Activated CD8-positive, alpha-beta T cell treated with anti-CD3 and anti-CD28 coated beads for 36 hours (primary cell): ENCODE measurements at regions not wholly inside any gene's neighbourhood (a gene's known extent, or its start where the extent isn't known, plus 50 kb on each side); places are given as distances from the start of the nearest gene placed in this dataset.

Experiments used
- ATAC-seq: fragments of 200-7000 bp; cut with Tn5 transposase; one replicate; pipeline ENCODE4 v1.10.0; 2021; ENCODE audit warnings: mild to moderate bottlenecking, moderate library complexity
- CTCF ChIA-PET: fragments of 350-600 bp; sonication (Branson Sonifier 250); formaldehyde crosslinking; loops from one replicate; lab custom pipeline; 2021; ENCODE audit warnings: antibody characterized with exemption; lab: Charles Lee
- POLR2A ChIA-PET: fragments of 350-600 bp; sonication (Branson Sonifier 250); formaldehyde crosslinking; loops from one replicate; lab custom pipeline; 2021; ENCODE audit warnings: antibody characterized with exemption; lab: Charles Lee
- DNase-seq: peaks from one replicate; pipeline ENCODE4 v3.0.0-alpha.2; 2020
- H3K27ac Mint-ChIP-seq: one replicate; pipeline ENCODE4 v1.8.0; 2021; ENCODE audit warnings: mild to moderate bottlenecking, mixed read lengths
- H3K27me3 Mint-ChIP-seq: one replicate; pipeline ENCODE4 v1.8.0; 2021; ENCODE audit warnings: mixed read lengths
- H3K36me3 Mint-ChIP-seq: one replicate; pipeline ENCODE4 v1.8.0; 2021; ENCODE audit warnings: low read depth, mixed read lengths
- H3K4me1 Mint-ChIP-seq: one replicate; pipeline ENCODE4 v1.8.0; 2021; ENCODE audit warnings: low read depth, mixed read lengths
- H3K4me3 Mint-ChIP-seq: one replicate; pipeline ENCODE4 v1.8.0; 2021; ENCODE audit warnings: mild to moderate bottlenecking, moderate library complexity, mixed read lengths
- H3K9me3 Mint-ChIP-seq: one replicate; pipeline ENCODE4 v1.8.0; 2021; ENCODE audit warnings: mixed read lengths
- CTCF ChIP-seq: fragments of 200-600 bp; IDR thresholded peaks from one replicate; pipeline ENCODE4 v1.8.0; 2022; ENCODE audit warnings: antibody characterized with exemption, mild to moderate bottlenecking
- intact Hi-C: fragments of 100-400 bp; cut with micrococcal nuclease; formaldehyde crosslinking; loops from one replicate; pipeline ENCODE4 v1.10.0; 2022

- H3K4me1 Mint-ChIP-seq = no peaks in the 10 kb centered on the region
- no peak for ATAC-seq
- POLR2A ChIA-PET = no interaction called here
- no peak overlapping the region for H3K4me3 Mint-ChIP-seq
- CTCF ChIA-PET = no interaction called here
- H3K27ac Mint-ChIP-seq = no peak overlapping the region
- intact Hi-C loops = no loop called here
- H3K27me3 Mint-ChIP-seq = peaks cover 2% of the 10 kb centered on the region
- no peaks in the 10 kb centered on the region for H3K36me3 Mint-ChIP-seq
- H3K9me3 Mint-ChIP-seq = no peaks in the 10 kb centered on the region
- TF ChIP-seq CTCF = no peak
- no peak for DNase-seq
Measured at GRCh38 chr10:24012249-24012803, 196.6 kb upstream of the KIAA1217 start.

GRCh38 chr10:24027107-24027506 lies 181.8 kb upstream of the KIAA1217 start:
- ChIA-PET CTCF (no interaction called here), POLR2A (no interaction called here)
- TF ChIP-seq CTCF = no peak
- Mint-ChIP-seq H3K9me3 (no peaks in the 10 kb centered on the region), H3K4me3 (no peak overlapping the region), H3K4me1 (no peaks in the 10 kb centered on the region), H3K36me3 (no peaks in the 10 kb centered on the region), H3K27ac (no peak overlapping the region), H3K27me3 (no peaks in the 10 kb centered on the region)
- ATAC-seq (no peak), DNase-seq (no peak)
- intact Hi-C loops = no loop called here

GRCh38 chr10:24034571-24034970 lies 174.4 kb upstream of the KIAA1217 start:
- ChIA-PET CTCF (no interaction called here), POLR2A (no interaction called here)
- no peak for ATAC-seq
- H3K4me3 Mint-ChIP-seq = no peak overlapping the region
- H3K9me3 Mint-ChIP-seq = peaks cover 1% of the 10 kb centered on the region
- no peaks in the 10 kb centered on the region for H3K36me3 Mint-ChIP-seq
- no peaks in the 10 kb centered on the region for H3K27me3 Mint-ChIP-seq
- no peak overlapping the region for H3K27ac Mint-ChIP-seq
- no peak for DNase-seq
- no peaks in the 10 kb centered on the region for H3K4me1 Mint-ChIP-seq
- intact Hi-C loops = no loop called here
- no peak for TF ChIP-seq CTCF

GRCh38 chr10:24035761-24036160 lies 173.2 kb upstream of the KIAA1217 start:
- Mint-ChIP-seq H3K27ac (no peak overlapping the region), H3K4me3 (no peak overlapping the region), H3K27me3 (no peaks in the 10 kb centered on the region), H3K36me3 (no peaks in the 10 kb centered on the region), H3K4me1 (no peaks in the 10 kb centered on the region), H3K9me3 (peaks cover 1% of the 10 kb centered on the region)
- intact Hi-C loops = no loop called here
- POLR2A ChIA-PET = no interaction called here
- ATAC-seq = no peak
- no peak for DNase-seq
- no peak for TF ChIP-seq CTCF
- CTCF ChIA-PET = no interaction called here

- ATAC-seq (no peak), DNase-seq (no peak)
- intact Hi-C loops = no loop called here
- no peaks in the 10 kb centered on the region for H3K4me1 Mint-ChIP-seq
- no peak overlapping the region for H3K27ac Mint-ChIP-seq
- CTCF ChIA-PET = interaction anchor here (1.1 kb wide), 1 partner anchor 44 kb away, joined by 3 read pairs; no protein-coding TSS in a partner anchor
- TF ChIP-seq CTCF = no peak
- no peaks in the 10 kb centered on the region for H3K27me3 Mint-ChIP-seq
- H3K9me3 Mint-ChIP-seq = peaks cover 1% of the 10 kb centered on the region
- POLR2A ChIA-PET = no interaction called here
- no peak overlapping the region for H3K4me3 Mint-ChIP-seq
- no peaks in the 10 kb centered on the region for H3K36me3 Mint-ChIP-seq
Measured at GRCh38 chr10:24039315-24039714, 169.6 kb upstream of the KIAA1217 start.
